ENCODE measurements at regions not wholly inside any gene's neighbourhood (a gene's known extent, or its start where the extent isn't known, plus 50 kb on each side); places are given as distances from the start of the nearest gene placed in this dataset.

DNA sequence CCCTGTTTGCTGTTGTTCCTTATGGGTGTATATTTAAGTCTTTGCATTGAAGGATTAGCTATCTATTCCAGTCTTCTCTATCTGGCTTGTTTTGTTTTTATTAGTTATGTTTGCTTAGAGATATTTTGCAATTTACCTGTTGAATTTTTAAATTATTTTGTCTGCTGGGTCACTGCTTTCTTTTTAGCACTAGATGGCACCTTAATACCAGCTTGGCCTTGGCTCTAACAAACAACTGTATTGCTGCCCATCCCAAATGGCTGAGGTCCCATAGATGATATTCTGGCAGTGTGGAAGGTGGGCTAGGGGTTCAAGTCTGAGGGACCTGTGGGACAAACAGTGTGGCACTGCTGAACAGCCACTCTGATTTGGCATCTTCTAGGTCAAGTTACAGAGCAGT is 144.0 kb upstream of the FBXO33 start:
- TF ChIP-seq POLR2AphosphoS5 (IDR thresholded peaks at IDR 0.05; ENCODE audit: borderline replicate concordance, low read depth, low read length) (no peak), EZH2 (IDR thresholded peaks at IDR 0.05) (no peak)
